GM21619 (cell line): ENCODE measurements at regions not wholly inside any gene's neighbourhood (a gene's known extent, or its start where the extent isn't known, plus 50 kb on each side); places are given as distances from the start of the nearest gene placed in this dataset.
"Not testable (repeated sequence)": the region's sequence is repeated elsewhere in the genome, so short reads cannot be mapped to it uniquely, and the experiment has no call there.

ENCODE experiments used
- ATAC-seq: cut with Tn5 transposase; IDR thresholded peaks from one replicate; pipeline ENCODE4 v1.9.1; 2021; ENCODE audit not compliant: unreplicated experiment

DNA sequence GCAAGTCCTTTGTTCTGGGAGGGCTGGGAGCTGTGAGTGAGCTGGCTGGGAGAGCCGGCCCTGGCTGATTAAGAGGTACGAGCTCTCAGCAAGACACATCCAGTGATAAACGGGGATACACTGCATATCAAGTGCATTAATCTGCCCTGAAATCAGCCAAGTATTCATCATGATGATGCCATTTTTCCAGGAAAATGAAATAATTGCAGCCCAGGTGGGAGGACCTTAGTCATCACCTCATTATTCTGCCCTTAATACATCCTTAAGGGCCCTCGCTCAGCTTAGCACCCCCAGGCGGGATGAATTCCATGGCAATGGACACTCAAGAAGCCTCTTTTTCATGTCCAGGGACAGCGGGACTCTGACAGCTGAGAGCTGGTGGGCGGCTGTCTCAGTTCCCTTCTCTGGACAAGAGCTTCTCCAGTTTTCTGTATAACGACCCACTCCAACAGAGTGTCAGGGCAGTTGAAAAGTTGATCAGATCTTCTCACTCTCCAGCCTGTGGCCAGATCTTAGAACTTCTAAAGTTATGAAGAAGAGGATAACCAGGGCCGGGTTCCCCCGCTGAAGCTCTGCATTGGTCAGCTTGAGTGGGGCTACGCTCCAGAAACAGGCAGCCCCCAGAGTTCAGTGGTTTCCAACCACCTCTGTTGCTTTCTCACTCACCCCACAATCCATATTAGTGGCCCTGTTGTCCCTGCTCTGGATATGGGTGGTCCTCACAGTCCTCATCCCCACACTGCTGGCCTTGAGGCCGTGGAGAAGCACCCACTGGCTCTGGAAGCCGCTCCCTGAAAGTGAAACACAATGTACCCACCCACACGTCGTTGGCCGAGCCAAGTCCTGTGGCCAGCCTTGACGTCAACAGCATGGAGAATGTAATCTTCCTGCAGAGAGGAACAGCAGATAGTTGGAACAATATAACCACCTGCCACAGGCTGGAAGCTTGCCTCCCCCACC is 306.2 kb upstream of the DIO3 start:
- ATAC-seq = no peak

DNA sequence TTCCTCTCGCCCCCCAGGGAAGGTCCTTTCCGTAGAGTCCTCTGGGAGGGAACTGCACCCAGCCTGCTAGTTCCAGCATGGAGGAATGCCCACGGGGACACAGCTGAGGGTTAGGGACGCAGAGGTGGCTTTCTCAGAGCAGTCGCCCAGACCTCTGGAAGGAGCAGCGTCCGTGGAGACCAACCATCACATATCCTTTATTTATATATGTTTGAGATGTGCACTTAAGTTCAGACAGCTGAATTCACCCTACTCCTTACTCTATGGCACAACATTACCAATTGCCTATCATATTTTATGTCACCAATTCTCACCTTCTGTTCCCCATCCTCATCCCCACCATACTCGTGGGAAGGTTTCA is 305.6 kb upstream of the DIO3 start:
- ATAC-seq = no peak

DNA sequence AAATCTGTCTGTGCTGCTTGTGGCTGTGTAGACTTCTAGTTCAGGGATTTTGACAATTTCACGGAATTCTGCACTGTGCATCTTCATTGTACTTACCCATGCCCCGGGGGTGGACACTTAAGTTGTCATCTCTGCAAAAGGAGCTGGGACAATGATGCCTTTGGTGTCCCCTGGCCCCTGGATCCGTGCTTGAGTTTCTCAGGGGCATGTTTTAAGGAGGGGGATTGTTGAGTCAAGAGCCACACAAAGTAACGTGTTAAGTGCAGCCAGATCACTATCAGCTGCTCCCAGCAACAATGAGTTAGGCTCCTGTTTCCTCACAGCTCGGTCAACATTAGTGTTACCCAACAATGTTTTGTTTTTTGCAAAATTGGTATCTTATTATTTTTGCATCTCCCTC is 305.0 kb upstream of the DIO3 start:
- ATAC-seq = no peak

DNA sequence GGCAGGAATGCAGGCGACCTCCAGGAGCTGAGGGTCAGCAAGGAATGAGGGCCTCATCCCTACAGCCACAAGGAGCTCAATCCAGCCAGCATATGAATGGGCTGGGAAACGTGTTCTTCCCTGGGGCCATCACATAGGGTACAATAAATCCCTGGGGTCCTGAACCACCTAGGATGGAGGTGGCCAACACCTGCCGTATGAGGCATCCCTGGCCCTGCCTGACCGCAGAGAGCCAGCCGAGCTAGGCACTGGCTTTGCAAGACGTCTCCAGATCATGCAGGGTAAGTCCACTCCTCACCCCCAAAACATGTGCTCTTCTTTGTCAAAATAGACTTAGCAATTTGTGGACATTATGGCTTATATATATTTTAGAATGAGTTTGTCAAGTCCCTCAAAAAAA is 303.7 kb upstream of the DIO3 start:
- no peak for ATAC-seq

DNA sequence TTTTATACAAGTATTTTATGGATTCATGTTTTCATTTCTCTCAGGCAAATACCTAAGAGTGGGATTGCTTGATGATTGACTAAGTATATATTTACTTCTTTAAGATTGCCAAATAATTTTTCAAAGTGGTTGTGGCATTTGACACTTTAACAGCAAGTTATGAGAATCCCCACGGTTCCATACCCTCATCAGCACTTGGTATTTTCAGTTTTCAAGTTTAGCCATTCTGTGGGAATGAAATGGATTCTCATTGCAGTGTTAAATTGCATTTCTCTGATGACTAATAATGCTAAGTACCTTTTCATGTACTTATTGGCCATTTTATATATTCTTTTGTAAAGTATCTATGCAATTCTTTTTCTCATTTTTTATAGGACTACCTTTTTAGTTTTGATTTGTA is 301.5 kb upstream of the DIO3 start:
- no peak for ATAC-seq

DNA sequence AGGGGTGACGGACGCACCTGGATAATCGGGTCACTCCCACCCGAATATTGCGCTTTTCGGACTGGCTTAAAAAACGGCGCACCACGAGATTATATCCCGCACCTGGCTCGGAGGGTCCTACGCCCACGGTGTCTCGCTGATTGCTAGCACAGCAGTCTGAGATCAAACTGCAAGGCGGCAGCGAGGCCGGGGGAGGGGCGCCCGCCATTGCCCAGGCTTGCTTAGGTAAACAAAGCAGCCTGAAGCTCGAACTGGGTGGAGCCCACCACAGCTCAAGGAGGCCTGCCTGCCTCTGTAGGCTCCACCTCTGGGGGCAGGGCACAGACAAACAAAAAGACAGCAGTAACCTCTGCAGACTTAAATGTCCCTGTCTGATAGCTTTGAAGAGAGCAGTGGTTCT is 294.9 kb upstream of the DIO3 start:
- not testable (repeated sequence) for ATAC-seq

DNA sequence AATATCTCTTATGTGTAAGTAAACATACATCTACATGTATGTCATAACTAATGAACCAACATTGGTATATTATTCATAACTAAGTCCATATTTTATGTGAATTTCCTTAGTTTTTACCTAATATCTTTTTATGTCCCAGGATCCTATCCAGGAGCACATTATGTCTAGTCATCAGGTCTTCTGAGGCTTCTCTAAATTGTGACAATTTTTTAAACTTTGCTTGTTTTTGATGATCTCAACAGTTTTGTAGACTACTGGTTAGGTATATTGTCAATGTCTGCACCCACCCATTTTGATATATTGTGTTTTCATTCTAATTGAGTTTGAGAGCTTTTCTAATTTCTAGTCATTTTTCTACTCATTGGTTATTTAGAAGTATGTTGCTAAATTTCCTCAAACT is 288.2 kb upstream of the DIO3 start:
- no peak for ATAC-seq

DNA sequence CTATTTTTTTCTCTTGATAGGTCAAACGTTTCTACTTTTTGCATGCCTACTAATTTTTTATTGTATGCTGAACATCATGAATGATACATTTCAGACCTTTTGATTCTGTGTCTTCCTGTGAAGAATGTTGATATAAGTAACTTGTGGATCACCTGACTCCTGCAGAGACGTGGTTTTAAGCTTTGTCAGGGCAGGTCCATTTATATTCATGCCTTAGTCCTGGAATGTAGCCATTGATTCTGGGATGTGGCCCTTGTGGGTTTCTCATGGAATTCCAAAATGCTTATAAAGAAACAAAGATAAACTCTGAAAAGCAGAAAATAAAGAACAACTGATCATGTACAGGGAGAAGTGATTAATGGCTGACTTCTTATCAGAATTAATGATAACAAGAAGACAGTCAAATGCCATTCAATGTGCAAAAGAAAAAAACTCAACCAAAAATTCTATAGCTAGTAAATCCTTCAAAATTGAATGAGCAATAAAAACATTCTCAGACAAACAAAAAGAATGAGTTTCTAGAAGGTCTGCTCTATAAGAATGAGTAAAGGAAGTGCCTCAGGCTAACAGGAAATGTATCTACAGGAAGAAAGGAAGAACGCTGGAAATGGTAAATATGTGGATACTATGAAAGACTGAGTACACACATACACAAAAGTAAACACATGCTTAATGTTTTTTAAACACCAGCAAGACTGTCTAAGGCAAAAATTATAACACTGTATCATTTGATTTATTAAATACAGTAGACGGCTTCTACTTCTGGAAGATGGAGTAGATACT is 284.8 kb upstream of the DIO3 start:
- no peak for ATAC-seq

DNA sequence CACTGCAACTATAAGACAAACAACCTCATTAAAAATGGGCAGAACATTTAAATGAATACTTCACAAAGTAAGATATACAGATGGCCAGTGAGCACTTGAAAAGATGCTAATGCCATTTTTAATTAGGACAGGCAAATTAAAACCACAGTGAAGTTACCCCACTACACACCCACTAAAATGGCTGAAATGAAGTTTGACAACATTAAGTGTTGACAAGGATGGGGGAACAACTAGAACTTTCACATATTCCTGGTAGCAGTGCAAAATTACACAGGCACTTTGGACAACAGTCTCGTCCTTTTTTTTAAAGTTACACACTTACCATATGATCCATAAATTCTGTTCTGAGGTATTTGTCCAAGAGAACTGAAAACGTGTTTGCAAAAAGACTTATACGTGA is 278.9 kb upstream of the DIO3 start:
- ATAC-seq = no peak

DNA sequence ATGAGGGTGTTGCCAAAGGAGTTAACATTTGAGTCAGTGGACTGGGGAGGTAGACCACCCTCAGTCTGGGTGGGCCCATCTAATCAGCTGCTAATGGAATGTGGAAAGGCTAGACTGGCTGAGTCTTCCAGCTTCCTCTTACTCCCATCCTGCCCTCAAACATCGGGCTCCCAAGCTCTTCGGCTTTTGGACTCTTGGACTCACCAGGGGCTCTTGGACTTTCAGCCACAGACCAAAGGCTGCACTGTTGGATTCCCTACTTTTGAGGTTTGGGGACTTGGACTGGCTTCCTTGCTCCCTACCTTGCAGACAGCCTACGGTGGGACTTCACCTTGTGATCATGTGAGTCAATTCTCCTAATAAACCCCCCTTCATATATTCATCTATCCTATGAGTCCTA is 276.6 kb upstream of the DIO3 start:
- no peak for ATAC-seq

DNA sequence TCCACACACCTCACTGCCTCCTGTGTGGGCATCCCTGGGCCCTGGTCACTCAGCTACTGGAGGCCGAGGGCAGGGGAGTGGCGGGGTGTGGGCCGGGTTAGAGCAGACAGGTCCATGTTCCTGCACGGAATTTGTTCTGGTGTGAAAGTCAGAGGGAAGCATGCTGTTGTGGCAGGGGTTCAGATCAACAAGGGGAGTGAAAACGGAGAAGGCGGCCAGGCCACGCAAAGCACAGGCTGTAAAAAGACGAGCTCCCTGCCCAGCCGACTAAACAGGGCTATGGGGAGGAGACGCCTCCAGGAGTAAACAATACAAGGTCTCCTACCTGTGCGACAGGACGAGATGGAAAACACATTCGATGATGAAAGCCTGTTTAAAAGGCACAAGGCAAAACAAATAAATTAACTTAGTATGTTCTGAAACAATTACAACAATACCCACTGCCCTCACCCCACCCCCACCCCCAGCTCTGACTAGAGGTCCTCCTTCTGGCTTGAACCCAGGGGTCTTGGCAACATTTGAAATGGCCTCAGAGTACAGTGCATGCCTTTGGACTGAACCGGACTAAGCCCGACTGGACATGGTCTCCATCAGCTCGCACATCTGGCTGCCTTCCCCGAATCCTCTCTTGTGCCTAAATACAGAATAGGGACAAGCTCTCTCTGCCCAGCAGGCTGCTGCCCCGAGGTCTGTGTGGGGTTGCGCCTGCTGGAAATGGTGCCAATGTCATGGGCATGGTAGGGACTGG is 274.9 kb upstream of the DIO3 start:
- no peak for ATAC-seq

DNA sequence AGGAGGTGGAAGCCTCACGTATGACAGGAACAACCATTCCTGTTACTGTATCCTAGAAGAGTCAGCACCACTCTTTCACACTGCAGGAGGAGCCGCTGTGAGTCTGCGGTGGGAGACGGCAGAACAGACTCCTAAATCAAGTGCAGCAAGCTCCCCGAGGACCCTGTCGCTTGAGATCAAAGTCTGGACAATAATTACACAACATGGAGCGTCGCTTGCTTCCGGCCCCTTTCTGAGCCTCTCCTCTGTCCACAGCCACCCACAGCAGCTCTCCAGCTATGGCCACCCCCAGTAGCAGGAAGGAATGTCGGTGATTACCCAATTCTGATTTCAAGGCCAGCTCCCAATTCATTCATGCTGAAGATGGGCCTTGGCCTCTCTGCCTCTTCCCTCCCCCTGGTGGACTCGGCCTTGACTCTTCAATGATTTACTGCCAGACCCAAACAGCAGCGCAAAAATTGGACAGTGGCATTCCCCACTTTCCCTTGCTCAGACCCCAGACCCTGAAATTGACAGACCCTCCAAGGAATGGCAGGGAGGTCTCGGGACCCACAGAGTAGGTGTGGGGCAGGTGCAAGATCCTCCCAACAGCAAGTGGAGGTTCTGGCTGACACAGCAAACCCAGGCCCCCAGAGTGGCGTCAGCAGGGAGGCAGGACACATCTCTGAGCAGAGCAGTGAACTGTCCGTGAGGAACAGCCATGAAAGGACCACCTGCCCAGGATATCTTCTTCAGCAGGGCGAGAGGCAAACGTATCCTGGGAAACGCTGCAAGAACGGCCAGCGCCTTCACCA is 272.7 kb upstream of the DIO3 start:
- ATAC-seq = no peak

DNA sequence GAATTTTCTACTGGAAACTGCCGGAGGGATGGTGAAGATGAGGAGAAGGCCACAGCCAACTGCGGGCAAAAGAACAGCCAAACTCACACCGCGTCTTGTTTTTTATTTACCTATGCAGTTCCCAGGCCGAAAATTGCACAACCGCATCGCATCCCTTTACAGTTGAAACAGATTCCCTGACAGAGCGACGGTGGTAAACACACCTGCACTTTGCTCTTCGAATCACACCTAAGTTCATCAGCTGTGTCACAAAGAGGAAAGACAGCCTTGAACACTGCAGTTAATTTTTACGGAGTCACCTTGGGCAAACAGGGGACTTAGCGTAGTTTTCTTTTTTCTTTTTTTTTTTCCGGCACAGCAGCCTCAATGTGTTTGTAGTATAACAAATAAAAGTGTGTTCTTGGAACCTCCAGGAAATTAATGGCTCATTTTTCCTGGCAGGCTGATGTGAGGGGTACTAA is 272.0 kb upstream of the DIO3 start:
- no peak for ATAC-seq

DNA sequence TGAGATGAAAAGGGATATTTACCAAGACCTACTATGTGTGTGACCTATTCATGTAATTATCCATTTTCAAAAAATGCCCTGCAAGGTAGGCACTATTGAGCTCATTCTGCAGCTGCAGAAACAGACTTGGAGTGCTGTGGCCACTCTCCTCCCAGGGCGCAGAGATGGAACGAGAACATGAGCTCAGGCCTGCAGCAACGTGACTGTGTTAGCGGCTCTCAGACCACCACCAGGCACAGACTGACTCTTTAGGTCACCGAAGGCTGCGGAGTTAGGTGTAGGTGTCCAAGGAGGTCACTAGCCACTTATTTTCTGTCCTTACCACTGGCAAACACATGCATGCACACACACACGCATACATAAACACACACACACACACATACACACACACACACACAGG is 271.4 kb upstream of the DIO3 start:
- no peak for ATAC-seq

DNA sequence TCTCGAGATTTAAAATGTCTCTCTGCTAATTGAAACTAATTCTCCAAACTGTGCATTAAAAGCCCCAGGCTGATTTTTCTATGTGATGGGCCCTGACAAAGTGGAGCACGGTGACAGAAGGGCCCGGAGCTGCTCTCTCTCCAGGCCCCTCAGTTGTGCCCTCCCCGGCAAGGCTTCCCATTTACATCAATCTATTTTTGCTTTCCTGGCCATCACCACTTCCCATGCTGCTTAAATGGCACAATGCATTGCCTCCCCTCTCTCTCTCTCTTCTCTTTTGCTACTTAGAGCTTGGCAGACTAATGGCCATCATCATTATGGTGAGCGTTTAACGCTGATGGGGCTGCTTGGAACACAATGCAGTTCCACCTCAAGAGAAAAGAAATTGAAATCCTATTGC is 270.7 kb upstream of the DIO3 start:
- no peak for ATAC-seq

DNA sequence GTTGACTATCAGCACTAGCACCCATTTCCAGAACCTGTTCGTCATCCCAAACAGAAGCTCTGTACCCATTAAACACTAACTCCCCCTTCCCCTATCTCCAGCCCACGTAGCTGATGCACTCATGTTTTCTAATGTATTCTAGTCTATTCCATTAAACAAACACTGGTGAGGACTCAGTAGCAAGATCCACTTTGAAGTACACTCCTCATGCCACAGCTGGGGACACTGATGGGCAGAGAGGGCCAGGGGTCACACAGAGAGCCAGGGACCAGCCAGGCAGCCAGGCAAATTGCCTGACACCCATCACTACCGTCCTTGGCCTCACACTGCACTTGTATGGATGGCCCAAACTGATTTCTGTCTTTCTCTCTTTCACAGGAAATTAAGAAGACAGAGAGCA is 269.9 kb upstream of the DIO3 start:
- no peak for ATAC-seq

DNA sequence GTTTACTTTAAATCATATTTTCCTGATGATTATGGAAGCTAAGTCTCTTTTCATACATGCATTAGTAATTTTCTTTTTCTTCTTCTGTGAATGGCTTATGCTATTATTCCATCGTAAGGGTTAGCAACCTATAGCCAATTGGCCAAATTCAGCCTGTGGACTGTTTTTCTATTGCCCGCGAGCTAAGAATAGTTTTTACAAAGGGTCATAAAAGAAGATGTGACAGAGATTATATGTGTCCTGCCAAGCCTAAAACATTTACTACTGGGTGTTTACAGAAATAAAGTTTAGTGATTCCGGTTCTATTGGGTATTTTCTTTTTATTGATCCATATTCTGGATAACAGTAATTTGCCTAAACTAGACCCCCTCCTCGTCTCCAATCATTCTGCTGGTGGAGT is 268.8 kb upstream of the DIO3 start:
- ATAC-seq = no peak

DNA sequence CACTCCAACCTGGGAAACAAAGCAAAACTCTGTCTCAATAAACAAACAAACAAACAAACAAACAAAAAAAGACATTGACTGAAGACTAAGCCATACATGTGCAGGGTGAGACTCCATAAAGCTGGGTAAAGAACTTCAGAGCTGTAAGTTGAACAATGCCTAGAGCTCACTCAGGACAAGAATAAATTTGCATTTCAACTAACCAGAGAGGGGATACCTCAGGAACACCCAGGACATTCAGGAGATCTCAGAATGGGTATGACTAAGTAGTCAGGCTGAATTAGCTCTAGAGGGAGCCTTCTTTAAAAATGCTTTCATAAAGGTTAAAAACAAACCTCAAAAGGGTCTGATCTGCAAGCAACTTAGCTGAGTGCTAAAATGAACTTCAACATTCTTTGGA is 267.7 kb upstream of the DIO3 start:
- no peak for ATAC-seq

DNA sequence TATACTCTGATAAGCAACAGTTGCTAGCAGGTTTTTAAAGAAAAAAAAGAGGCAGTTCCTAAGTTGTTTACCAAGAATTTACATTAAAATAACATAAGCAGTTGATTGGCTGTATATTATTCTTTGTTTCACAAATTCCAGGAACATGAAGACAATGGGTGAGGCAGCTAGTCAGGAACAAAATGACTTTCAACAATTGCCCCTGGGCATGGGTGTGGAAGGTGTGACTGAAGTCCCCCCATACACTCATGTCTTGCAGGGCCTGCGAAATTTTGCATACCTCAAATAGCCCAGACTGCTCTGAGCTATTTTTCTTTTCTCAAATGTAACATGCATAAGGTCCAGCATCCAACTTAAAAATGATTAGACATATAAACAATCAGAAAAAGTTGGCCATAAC is 267.2 kb upstream of the DIO3 start:
- no peak for ATAC-seq

DNA sequence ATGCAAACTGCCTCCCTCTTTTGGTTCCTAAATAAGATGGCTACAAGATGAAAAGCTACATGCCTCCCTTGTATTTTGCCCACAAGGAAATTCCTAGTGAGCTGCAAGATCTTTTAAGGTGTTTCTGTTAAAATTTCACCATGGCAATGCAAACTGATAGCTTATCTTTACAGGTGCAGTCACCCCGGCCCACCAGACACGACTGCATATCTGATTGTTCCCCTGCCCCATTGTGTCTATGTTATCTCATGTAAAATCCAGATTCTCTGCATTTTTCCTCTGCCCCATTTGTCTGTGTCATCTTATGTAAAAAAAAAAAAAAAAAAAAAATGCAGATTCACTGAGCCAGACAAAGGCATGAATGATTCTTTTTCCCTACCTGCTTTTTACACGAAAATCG is 261.5 kb upstream of the DIO3 start:
- ATAC-seq = not testable (repeated sequence)

DNA sequence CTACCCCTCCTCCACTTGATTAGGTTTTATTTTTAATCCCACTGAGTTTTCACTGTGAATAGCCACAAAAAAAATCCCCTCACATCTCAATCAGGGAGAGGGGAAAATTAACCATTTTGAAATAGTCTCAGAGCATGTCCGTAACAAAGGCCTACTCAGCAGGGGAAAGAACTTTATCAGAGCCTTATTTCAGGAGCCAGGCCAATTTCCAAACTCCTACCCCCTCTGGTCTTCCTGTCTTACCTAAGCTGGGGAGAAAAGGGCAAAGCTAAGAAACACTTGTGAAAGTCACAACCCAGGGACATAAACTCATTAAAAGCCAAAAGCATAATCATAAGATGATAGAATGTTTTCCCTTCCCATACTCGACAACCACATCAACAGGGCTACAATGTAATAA is 260.3 kb upstream of the DIO3 start:
- no peak for ATAC-seq
